ENCODE measurements at regions not wholly inside any gene's neighbourhood (a gene's known extent, or its start where the extent isn't known, plus 50 kb on each side); places are given as distances from the start of the nearest gene placed in this dataset.
"Not testable (repeated sequence)": the region's sequence is repeated elsewhere in the genome, so short reads cannot be mapped to it uniquely, and the experiment has no call there.

DNA sequence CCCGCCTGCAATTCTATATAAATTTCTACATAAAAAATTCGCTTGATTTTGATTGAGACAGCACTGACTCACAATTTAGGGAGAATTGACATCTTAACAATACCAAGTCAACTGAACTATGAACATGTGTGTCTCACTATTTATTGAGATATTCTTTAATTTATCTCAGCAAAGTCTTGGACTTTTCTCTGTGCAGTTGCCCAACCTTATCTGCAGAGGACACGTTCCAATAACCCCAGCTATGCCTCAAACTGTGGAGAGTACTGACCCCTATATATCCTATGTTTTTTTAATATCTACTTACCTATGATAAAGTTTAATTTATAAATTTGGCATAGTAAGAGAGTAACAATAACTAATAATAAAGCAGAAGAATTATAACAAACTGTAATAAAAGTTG is 69.4 kb upstream of the PIP4K2A start:
- H3K27me3 ChIP-seq (ENCODE audit: low read depth, low read length), result no peaks in the 10 kb centered on the region
- no peak overlapping the region for H3K27ac ChIP-seq (ENCODE audit: low read length)
- H3K4me2 ChIP-seq (ENCODE audit: low read length), result no peak overlapping the region
- no peaks in the 10 kb centered on the region for H4K20me1 ChIP-seq (ENCODE audit: insufficient read depth, low read length)
- no peaks in the 10 kb centered on the region for H3K36me3 ChIP-seq (replicated peaks; ENCODE audit: low read depth, low read length)
- no peak overlapping the region for H3K4me3 ChIP-seq (ENCODE audit: low read length)
- H3K9ac ChIP-seq (ENCODE audit: low read length), result no peak overlapping the region
- H3K4me1 ChIP-seq (ENCODE audit: low read length), result no peaks in the 10 kb centered on the region
- TF ChIP-seq, protein P1, sequence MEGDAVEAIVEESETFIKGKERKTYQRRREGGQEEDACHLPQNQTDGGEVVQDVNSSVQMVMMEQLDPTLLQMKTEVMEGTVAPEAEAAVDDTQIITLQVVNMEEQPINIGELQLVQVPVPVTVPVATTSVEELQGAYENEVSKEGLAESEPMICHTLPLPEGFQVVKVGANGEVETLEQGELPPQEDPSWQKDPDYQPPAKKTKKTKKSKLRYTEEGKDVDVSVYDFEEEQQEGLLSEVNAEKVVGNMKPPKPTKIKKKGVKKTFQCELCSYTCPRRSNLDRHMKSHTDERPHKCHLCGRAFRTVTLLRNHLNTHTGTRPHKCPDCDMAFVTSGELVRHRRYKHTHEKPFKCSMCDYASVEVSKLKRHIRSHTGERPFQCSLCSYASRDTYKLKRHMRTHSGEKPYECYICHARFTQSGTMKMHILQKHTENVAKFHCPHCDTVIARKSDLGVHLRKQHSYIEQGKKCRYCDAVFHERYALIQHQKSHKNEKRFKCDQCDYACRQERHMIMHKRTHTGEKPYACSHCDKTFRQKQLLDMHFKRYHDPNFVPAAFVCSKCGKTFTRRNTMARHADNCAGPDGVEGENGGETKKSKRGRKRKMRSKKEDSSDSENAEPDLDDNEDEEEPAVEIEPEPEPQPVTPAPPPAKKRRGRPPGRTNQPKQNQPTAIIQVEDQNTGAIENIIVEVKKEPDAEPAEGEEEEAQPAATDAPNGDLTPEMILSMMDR (IDR thresholded peaks at IDR 0.05; ENCODE audit: low read depth, low read length), result no peak
- TF ChIP-seq EZH2phosphoT487 (IDR thresholded peaks at IDR 0.05; ENCODE audit: low read depth), result no peak
- no peak overlapping the region for H2AFZ ChIP-seq (ENCODE audit: low read depth, low read length)
- H3K9me3 ChIP-seq (ENCODE audit: insufficient read depth, low read length), result no peaks in the 10 kb centered on the region
- no peaks in the 10 kb centered on the region for H3K79me2 ChIP-seq (ENCODE audit: low read length)

DNA sequence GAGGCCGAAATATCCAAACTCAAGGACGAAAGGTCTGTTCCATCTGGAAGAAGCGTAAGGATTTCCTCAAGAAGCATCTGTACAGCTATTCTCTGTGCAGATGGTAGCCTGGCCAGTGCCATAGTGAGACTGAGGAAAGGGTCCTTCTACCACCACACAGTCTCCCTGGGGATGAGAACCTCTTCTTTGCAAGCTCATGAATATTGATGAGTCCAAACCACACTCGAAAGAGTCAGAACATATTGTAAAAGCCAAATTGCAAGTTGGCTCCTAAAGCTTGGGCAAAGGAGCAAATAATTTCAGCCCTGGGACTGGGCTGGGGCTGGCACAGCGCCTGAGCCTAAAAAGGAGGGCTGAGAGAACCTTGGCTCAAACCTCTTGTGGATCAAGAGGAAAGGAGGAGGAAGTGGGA is 66.1 kb upstream of the PIP4K2A start:
- no peaks in the 10 kb centered on the region; the same call in 1 of the 2 replicates for H3K9me3 ChIP-seq (ENCODE audit: insufficient read depth, low read length)
- H3K4me3 ChIP-seq (ENCODE audit: low read length), result no peak overlapping the region
- no peak overlapping the region for H3K9ac ChIP-seq (ENCODE audit: low read length)
- H3K4me2 ChIP-seq (ENCODE audit: low read length), result no peak overlapping the region
- H3K4me1 ChIP-seq (ENCODE audit: low read length), result no peaks in the 10 kb centered on the region
- H4K20me1 ChIP-seq (ENCODE audit: insufficient read depth, low read length), result no peaks in the 10 kb centered on the region
- H3K27ac ChIP-seq (ENCODE audit: low read length), result no peak overlapping the region
- H3K79me2 ChIP-seq (ENCODE audit: low read length), result no peaks in the 10 kb centered on the region
- TF ChIP-seq EZH2phosphoT487 (IDR thresholded peaks at IDR 0.05; ENCODE audit: low read depth), result no peak
- TF ChIP-seq, protein P1 (IDR thresholded peaks at IDR 0.05; ENCODE audit: low read depth, low read length), result no peak
- no peaks in the 10 kb centered on the region for H3K27me3 ChIP-seq (ENCODE audit: low read depth, low read length)
- no peaks in the 10 kb centered on the region for H3K36me3 ChIP-seq (replicated peaks; ENCODE audit: low read depth, low read length)
- H2AFZ ChIP-seq (ENCODE audit: low read depth, low read length), result no peak overlapping the region

DNA sequence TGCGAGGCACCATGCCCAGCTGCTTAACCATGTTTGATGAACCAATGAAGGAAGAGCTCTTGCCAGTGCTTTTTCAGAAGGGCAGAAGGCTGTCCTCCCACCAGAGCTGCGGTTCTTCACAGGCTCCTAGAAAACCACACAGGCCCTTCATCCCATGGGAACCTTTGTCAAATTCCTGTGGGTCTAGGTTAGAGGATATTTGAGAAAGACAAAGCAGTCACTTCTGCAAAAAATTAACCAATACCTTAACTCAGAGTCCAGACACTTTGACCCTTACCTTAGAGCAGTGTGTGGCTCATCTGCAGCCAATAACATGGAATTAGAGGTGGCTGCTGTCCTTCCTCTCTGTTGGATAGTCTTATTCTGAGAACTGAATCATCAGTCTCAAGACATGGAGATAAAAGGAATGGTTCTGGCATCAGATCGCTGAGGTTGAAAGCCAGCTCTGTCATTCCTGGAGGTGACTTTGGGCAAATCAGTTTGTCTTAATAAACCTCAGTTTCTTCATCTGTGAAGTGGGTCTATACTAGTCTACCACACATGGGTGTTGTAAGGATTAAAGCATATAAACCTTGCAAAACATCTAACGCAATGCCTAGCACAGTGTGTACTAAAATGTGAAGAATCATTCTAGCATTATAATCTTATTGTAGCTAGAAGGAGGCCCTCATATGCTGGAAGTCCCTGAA is 65.1 kb upstream of the PIP4K2A start:
- no peak overlapping the region for H3K4me3 ChIP-seq (ENCODE audit: low read length)
- H3K4me2 ChIP-seq (ENCODE audit: low read length), result no peak overlapping the region
- H3K27me3 ChIP-seq (ENCODE audit: low read depth, low read length), result no peaks in the 10 kb centered on the region
- H3K9ac ChIP-seq (ENCODE audit: low read length), result no peak overlapping the region
- H3K79me2 ChIP-seq (ENCODE audit: low read length), result no peaks in the 10 kb centered on the region
- H3K27ac ChIP-seq (ENCODE audit: low read length), result no peak overlapping the region
- no peaks in the 10 kb centered on the region for H3K36me3 ChIP-seq (replicated peaks; ENCODE audit: low read depth, low read length)
- H3K9me3 ChIP-seq (ENCODE audit: insufficient read depth, low read length), result no peaks in the 10 kb centered on the region; the same call in 1 of the 2 replicates
- TF ChIP-seq, protein P1 (IDR thresholded peaks at IDR 0.05; ENCODE audit: low read depth, low read length), result no peak
- TF ChIP-seq EZH2phosphoT487 (IDR thresholded peaks at IDR 0.05; ENCODE audit: low read depth), result no peak
- no peak overlapping the region for H2AFZ ChIP-seq (ENCODE audit: low read depth, low read length)
- H4K20me1 ChIP-seq (ENCODE audit: insufficient read depth, low read length), result no peaks in the 10 kb centered on the region
- no peaks in the 10 kb centered on the region for H3K4me1 ChIP-seq (ENCODE audit: low read length)

DNA sequence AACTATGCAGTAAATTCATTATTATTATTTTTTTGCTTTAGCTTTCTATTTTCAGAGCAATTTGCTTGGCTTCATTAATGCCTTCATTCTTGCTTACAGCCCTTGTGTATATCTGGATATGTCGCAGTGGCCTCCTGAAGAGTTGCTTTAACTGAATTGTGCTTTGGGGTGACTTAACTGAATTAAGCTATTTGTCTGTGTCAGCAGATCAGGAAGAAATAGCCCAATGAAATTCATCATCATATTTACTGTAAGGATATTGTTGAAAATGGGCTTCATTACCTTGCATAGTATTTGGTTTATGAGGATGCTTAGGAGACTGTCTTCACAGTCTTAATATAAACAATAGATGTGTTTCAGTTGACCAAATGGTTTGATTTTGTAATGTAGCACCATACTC is 59.7 kb upstream of the PIP4K2A start:
- Histone ChIP-seq H2AFZ (ENCODE audit: low read depth, low read length) (no peak overlapping the region), H3K27ac (ENCODE audit: low read length) (no peak overlapping the region), H3K4me2 (ENCODE audit: low read length) (no peak overlapping the region), H3K9ac (ENCODE audit: low read length) (no peak overlapping the region), H3K27me3 (ENCODE audit: low read depth, low read length) (no peaks in the 10 kb centered on the region), H3K9me3 (ENCODE audit: insufficient read depth, low read length) (no peaks in the 10 kb centered on the region; the same call in 1 of the 2 replicates), H4K20me1 (ENCODE audit: insufficient read depth, low read length) (no peaks in the 10 kb centered on the region), H3K4me3 (ENCODE audit: low read length) (no peak overlapping the region), H3K79me2 (ENCODE audit: low read length) (no peaks in the 10 kb centered on the region), H3K4me1 (ENCODE audit: low read length) (no peaks in the 10 kb centered on the region), H3K36me3 (replicated peaks; ENCODE audit: low read depth, low read length) (no peaks in the 10 kb centered on the region)
- TF ChIP-seq EZH2phosphoT487 (IDR thresholded peaks at IDR 0.05; ENCODE audit: low read depth), result no peak
- TF ChIP-seq, protein P1 (IDR thresholded peaks at IDR 0.05; ENCODE audit: low read depth, low read length), result no peak

DNA sequence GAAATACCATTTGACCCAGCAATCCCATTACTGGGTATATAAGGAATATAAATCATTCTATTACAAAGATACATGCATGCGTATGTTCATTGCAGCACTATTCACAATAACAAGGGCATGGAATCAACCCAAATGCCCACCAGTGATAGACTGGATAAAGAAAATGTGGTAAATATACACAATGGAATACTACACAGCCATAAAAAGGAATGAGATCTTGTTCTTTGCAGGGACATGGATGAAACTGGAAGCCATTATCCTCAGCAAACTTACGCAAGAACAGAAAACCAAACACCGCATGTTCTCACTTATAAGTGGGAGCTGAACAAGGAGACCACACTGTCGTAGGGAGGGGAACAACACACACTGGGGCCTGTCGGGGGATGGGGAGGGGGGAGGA is 57.3 kb upstream of the PIP4K2A start:
- not testable (repeated sequence) for H3K27me3 ChIP-seq (ENCODE audit: low read depth, low read length); H4K20me1 ChIP-seq (ENCODE audit: insufficient read depth, low read length); H3K9me3 ChIP-seq (ENCODE audit: insufficient read depth, low read length); H3K36me3 ChIP-seq (replicated peaks; ENCODE audit: low read depth, low read length); H3K9ac ChIP-seq (ENCODE audit: low read length); H3K4me3 ChIP-seq (ENCODE audit: low read length); H2AFZ ChIP-seq (ENCODE audit: low read depth, low read length); H3K4me2 ChIP-seq (ENCODE audit: low read length); H3K79me2 ChIP-seq (ENCODE audit: low read length); H3K4me1 ChIP-seq (ENCODE audit: low read length); H3K27ac ChIP-seq (ENCODE audit: low read length)
